CD8-positive, alpha-beta memory T cell (primary cell): ENCODE measurements at regions not wholly inside any gene's neighbourhood (a gene's known extent, or its start where the extent isn't known, plus 50 kb on each side); places are given as distances from the start of the nearest gene placed in this dataset.

Source experiments
- CTCF ChIA-PET: fragments of 350-600 bp; sonication (Branson Sonifier 250); formaldehyde crosslinking; loops from one replicate; lab custom pipeline; 2021; ENCODE audit warnings: antibody characterized with exemption; lab: Charles Lee
- POLR2A ChIA-PET: fragments of 350-600 bp; sonication (Branson Sonifier 250); formaldehyde crosslinking; loops from one replicate; lab custom pipeline; 2021; ENCODE audit warnings: antibody characterized with exemption; lab: Charles Lee
- DNase-seq, 5 donors: peaks; one replicate each; pipeline versions ENCODE4 v3.0.0 to v3.0.0-alpha.2; 2020 to 2022; ENCODE audit warnings: mixed read lengths in 1 of 5
- H3K27ac ChIP-seq: one replicate; pipeline ENCODE4 v1.7.0; 2013; ENCODE audit warnings: low read depth, mild to moderate bottlenecking, low read length, moderate library complexity
- H3K27me3 ChIP-seq: 2 replicates; pipeline ENCODE4 v1.7.0; 2013; ENCODE audit warnings: low read length, mild to moderate bottlenecking; ENCODE audit not compliant: insufficient read depth, poor library complexity, severe bottlenecking
- H3K36me3 ChIP-seq: 2 replicates; pipeline ENCODE4 v1.7.0; 2013; ENCODE audit warnings: mild to moderate bottlenecking, low read length, moderate library complexity; ENCODE audit not compliant: insufficient read depth
- H3K4me1 ChIP-seq: 2 replicates; pipeline ENCODE4 v1.7.0; 2013; ENCODE audit warnings: mild to moderate bottlenecking, low read length, moderate library complexity; ENCODE audit not compliant: insufficient read depth
- H3K4me3 ChIP-seq: 2 replicates; pipeline ENCODE4 v1.7.0; 2013; ENCODE audit warnings: mild to moderate bottlenecking, low read length
- H3K9me3 ChIP-seq: 2 replicates; pipeline ENCODE4 v1.7.0; 2013; ENCODE audit warnings: mild to moderate bottlenecking, low read length
- H3K27ac Mint-ChIP-seq, 8 donors: one replicate each; pipeline ENCODE4 v1.8.0; 2020 to 2021; ENCODE audit warnings: mixed read lengths in 8 of 8, mild to moderate bottlenecking in 6 of 8, inconsistent platforms in 3 of 8, moderate library complexity in 3 of 8
- H3K27me3 Mint-ChIP-seq, 2 donors: one replicate each; pipeline ENCODE4 v1.8.0; 2020 to 2021; ENCODE audit warnings: mixed read lengths in 2 of 2, mild to moderate bottlenecking in 1 of 2, moderate library complexity in 1 of 2
- H3K36me3 Mint-ChIP-seq, 3 donors: one replicate each; pipeline ENCODE4 v1.8.0; 2020 to 2021; ENCODE audit warnings: mixed read lengths in 3 of 3, inconsistent platforms in 1 of 3, mild to moderate bottlenecking in 1 of 3
- H3K4me1 Mint-ChIP-seq, 3 donors: one replicate each; pipeline ENCODE4 v1.8.0; 2020 to 2021; ENCODE audit warnings: mixed read lengths in 3 of 3, inconsistent platforms in 1 of 3, mild to moderate bottlenecking in 1 of 3
- H3K4me3 Mint-ChIP-seq, 7 donors: one replicate each; pipeline ENCODE4 v1.8.0; 2020 to 2021; ENCODE audit warnings: mixed read lengths in 7 of 7, mild to moderate bottlenecking in 6 of 7, moderate library complexity in 4 of 7, inconsistent platforms in 2 of 7
- H3K9me3 Mint-ChIP-seq, 5 donors: one replicate each; pipeline ENCODE4 v1.8.0; 2020 to 2022; ENCODE audit warnings: mixed read lengths in 5 of 5, mild to moderate bottlenecking in 3 of 5, moderate library complexity in 2 of 5, inconsistent platforms in 1 of 5

GRCh38 chr12:125292700-125293099, 227.5 kb downstream of the AACS start:
- H3K36me3 ChIP-seq = no peaks in the 10 kb centered on the region
- H3K27me3 Mint-ChIP-seq = peaks cover 3 to 19% of the 10 kb centered on the region in 2 donors
- no peak overlapping the region for H3K4me3 Mint-ChIP-seq
- H3K27ac ChIP-seq = no peak overlapping the region
- H3K9me3 ChIP-seq = no peaks in the 10 kb centered on the region
- H3K27me3 ChIP-seq = no peaks in the 10 kb centered on the region
- H3K4me3 ChIP-seq = no peak overlapping the region
- no peak overlapping the region for H3K27ac Mint-ChIP-seq
- DNase-seq = no peak
- no peaks in the 10 kb centered on the region for H3K4me1 Mint-ChIP-seq
- ChIA-PET CTCF (no interaction called here), POLR2A (no interaction called here)
- H3K4me1 ChIP-seq = no peaks in the 10 kb centered on the region
- no peaks in the 10 kb centered on the region for H3K36me3 Mint-ChIP-seq
- peaks cover 0 to 4% (median 0%) of the 10 kb centered on the region in 5 donors for H3K9me3 Mint-ChIP-seq

- Mint-ChIP-seq H3K27me3 (peaks cover 5 to 11% of the 10 kb centered on the region in 2 donors), H3K4me3 (no peak overlapping the region), H3K9me3 (peaks cover 0 to 4% (median 0%) of the 10 kb centered on the region in 5 donors), H3K36me3 (no peaks in the 10 kb centered on the region), H3K4me1 (no peaks in the 10 kb centered on the region), H3K27ac (no peak overlapping the region)
- H3K36me3 ChIP-seq = no peaks in the 10 kb centered on the region
- H3K9me3 ChIP-seq = no peaks in the 10 kb centered on the region
- H3K4me1 ChIP-seq = no peaks in the 10 kb centered on the region
- H3K27ac ChIP-seq = no peak overlapping the region
- no peak overlapping the region for H3K4me3 ChIP-seq
- ChIA-PET POLR2A (no interaction called here), CTCF (no interaction called here)
- DNase-seq = no peak
- H3K27me3 ChIP-seq = no peaks in the 10 kb centered on the region
Measured at GRCh38 chr12:125295550-125295949, 230.3 kb downstream of the AACS start.

- no peak overlapping the region for H3K27ac Mint-ChIP-seq
- CTCF ChIA-PET = no interaction called here
- H3K27me3 Mint-ChIP-seq = peaks cover 5 to 9% of the 10 kb centered on the region in 2 donors
Measured at GRCh38 chr12:125296701-125297100, 231.5 kb downstream of the AACS start.

GRCh38 chr12:125299840-125300239, 234.6 kb downstream of the AACS start:
- H3K36me3 Mint-ChIP-seq = no peaks in the 10 kb centered on the region
- CTCF ChIA-PET = no interaction called here

More at GRCh38 chr12:125296701-125297100, 231.5 kb downstream of the AACS start:
- no peaks in the 10 kb centered on the region for H3K36me3 ChIP-seq
- H3K27me3 ChIP-seq = no peaks in the 10 kb centered on the region
- H3K9me3 Mint-ChIP-seq = peaks cover 0 to 7% (median 0%) of the 10 kb centered on the region in 5 donors
- POLR2A ChIA-PET = no interaction called here
- H3K9me3 ChIP-seq = no peaks in the 10 kb centered on the region
- no peaks in the 10 kb centered on the region for H3K4me1 Mint-ChIP-seq
- no peak overlapping the region for H3K27ac ChIP-seq
- H3K4me3 ChIP-seq = no peak overlapping the region
- no peaks in the 10 kb centered on the region for H3K4me1 ChIP-seq
- DNase-seq = no peak
- no peaks in the 10 kb centered on the region for H3K36me3 Mint-ChIP-seq
- no peak overlapping the region for H3K4me3 Mint-ChIP-seq

GRCh38 chr12:125300249-125300648, 235.0 kb downstream of the AACS start:
- Mint-ChIP-seq H3K9me3 (peaks cover 0 to 4% (median 0%) of the 10 kb centered on the region in 5 donors), H3K4me1 (no peaks in the 10 kb centered on the region), H3K27ac (no peak overlapping the region), H3K4me3 (no peak overlapping the region), H3K27me3 (peaks cover 5 to 9% of the 10 kb centered on the region in 2 donors), H3K36me3 (no peaks in the 10 kb centered on the region)
- Histone ChIP-seq H3K27me3 (no peaks in the 10 kb centered on the region), H3K36me3 (no peaks in the 10 kb centered on the region), H3K27ac (no peak overlapping the region), H3K4me3 (no peak overlapping the region), H3K9me3 (no peaks in the 10 kb centered on the region), H3K4me1 (no peaks in the 10 kb centered on the region)
- ChIA-PET CTCF (no interaction called here), POLR2A (no interaction called here)
- DNase-seq = no peak

More at GRCh38 chr12:125299840-125300239, 234.6 kb downstream of the AACS start:
- no peak overlapping the region for H3K4me3 Mint-ChIP-seq
- no peaks in the 10 kb centered on the region for H3K36me3 ChIP-seq
- no peak overlapping the region for H3K27ac ChIP-seq
- no peak overlapping the region for H3K4me3 ChIP-seq
- no peak for DNase-seq
- no peaks in the 10 kb centered on the region for H3K9me3 ChIP-seq
- H3K4me1 ChIP-seq = no peaks in the 10 kb centered on the region
- H3K4me1 Mint-ChIP-seq = no peaks in the 10 kb centered on the region
- H3K27ac Mint-ChIP-seq = no peak overlapping the region
- peaks cover 0 to 4% (median 0%) of the 10 kb centered on the region in 5 donors for H3K9me3 Mint-ChIP-seq
- H3K27me3 Mint-ChIP-seq = peaks cover 5 to 9% of the 10 kb centered on the region in 2 donors
- H3K27me3 ChIP-seq = no peaks in the 10 kb centered on the region
- POLR2A ChIA-PET = no interaction called here

- no peaks in the 10 kb centered on the region for H3K4me1 Mint-ChIP-seq
- CTCF ChIA-PET = no interaction called here
- H3K27me3 Mint-ChIP-seq = peaks cover 0 to 5% of the 10 kb centered on the region in 2 donors
- H3K36me3 ChIP-seq = no peaks in the 10 kb centered on the region
- H3K9me3 ChIP-seq = no peaks in the 10 kb centered on the region
- POLR2A ChIA-PET = no interaction called here
- peaks cover 0 to 4% (median 0%) of the 10 kb centered on the region in 5 donors for H3K9me3 Mint-ChIP-seq
- H3K4me3 ChIP-seq = no peak overlapping the region
- no peaks in the 10 kb centered on the region for H3K27me3 ChIP-seq
- no peak for DNase-seq
- no peak overlapping the region for H3K4me3 Mint-ChIP-seq
- no peaks in the 10 kb centered on the region for H3K36me3 Mint-ChIP-seq
- no peaks in the 10 kb centered on the region for H3K4me1 ChIP-seq
- H3K27ac ChIP-seq = no peak overlapping the region
- H3K27ac Mint-ChIP-seq = no peak overlapping the region
Measured at GRCh38 chr12:125303337-125303736, 238.1 kb downstream of the AACS start.

GRCh38 chr12:125304029-125304428, 238.8 kb downstream of the AACS start:
- Histone ChIP-seq H3K9me3 (no peaks in the 10 kb centered on the region), H3K27me3 (no peaks in the 10 kb centered on the region), H3K4me3 (no peak overlapping the region), H3K4me1 (no peaks in the 10 kb centered on the region), H3K27ac (no peak overlapping the region), H3K36me3 (no peaks in the 10 kb centered on the region)
- H3K27ac Mint-ChIP-seq = no peak overlapping the region
- POLR2A ChIA-PET = no interaction called here
- H3K4me3 Mint-ChIP-seq = no peak overlapping the region
- DNase-seq = no peak
- H3K9me3 Mint-ChIP-seq = peaks cover 0 to 4% (median 0%) of the 10 kb centered on the region in 5 donors
- H3K27me3 Mint-ChIP-seq = peaks cover 0 to 4% of the 10 kb centered on the region in 2 donors
- CTCF ChIA-PET = no interaction called here
- no peaks in the 10 kb centered on the region for H3K4me1 Mint-ChIP-seq
- no peaks in the 10 kb centered on the region for H3K36me3 Mint-ChIP-seq

GRCh38 chr12:125305231-125305630, 240.0 kb downstream of the AACS start:
- H3K36me3 Mint-ChIP-seq = no peaks in the 10 kb centered on the region
- no peak overlapping the region for H3K27ac Mint-ChIP-seq
- Histone ChIP-seq H3K9me3 (no peaks in the 10 kb centered on the region), H3K4me1 (no peaks in the 10 kb centered on the region), H3K4me3 (no peak overlapping the region), H3K27me3 (no peaks in the 10 kb centered on the region), H3K36me3 (no peaks in the 10 kb centered on the region), H3K27ac (no peak overlapping the region)
- DNase-seq = no peak
- H3K9me3 Mint-ChIP-seq = peaks cover 0 to 4% (median 0%) of the 10 kb centered on the region in 5 donors
- H3K4me3 Mint-ChIP-seq = no peak overlapping the region
- CTCF ChIA-PET = no interaction called here
- H3K4me1 Mint-ChIP-seq = no peaks in the 10 kb centered on the region
- H3K27me3 Mint-ChIP-seq = no peaks in the 10 kb centered on the region
- POLR2A ChIA-PET = no interaction called here
